Forelimb muscle (tissue), 1 donor: ENCODE measurements at regions not wholly inside any gene's neighbourhood (a gene's known extent, or its start where the extent isn't known, plus 50 kb on each side); places are given as distances from the start of the nearest gene placed in this dataset.
"Not testable (repeated sequence)": the region's sequence is repeated elsewhere in the genome, so short reads cannot be mapped to it uniquely, and the experiment has no call there.

Experiments
- DNase-seq: peaks from one replicate; pipeline ENCODE4 v3.0.0-alpha.2; 2013; ENCODE audit warnings: low read depth

DNA sequence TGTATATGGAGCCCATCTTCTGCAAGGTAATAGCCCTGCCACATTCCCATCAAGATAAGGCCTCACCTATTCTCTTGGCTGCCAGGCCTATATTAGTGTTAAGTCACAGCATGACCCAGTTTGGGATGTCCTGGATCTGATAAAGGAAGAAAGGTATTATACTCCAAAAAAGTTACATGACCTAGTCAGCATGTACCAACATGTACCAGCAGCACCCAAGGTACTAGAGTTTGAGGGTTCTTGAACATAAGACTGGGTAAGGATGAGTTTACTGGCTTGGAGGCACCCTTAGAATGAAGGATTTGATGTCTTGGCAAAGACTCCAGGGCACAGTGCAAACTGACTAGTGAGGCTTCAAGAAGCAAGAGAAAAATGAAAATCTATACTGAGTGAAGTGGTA lies 232.5 kb downstream of the SQOR start:
- DNase-seq = no peak

- no peak for DNase-seq
Measured at GRCh38 chr15:45868109-45868691, 233.4 kb downstream of the SQOR start.

DNA sequence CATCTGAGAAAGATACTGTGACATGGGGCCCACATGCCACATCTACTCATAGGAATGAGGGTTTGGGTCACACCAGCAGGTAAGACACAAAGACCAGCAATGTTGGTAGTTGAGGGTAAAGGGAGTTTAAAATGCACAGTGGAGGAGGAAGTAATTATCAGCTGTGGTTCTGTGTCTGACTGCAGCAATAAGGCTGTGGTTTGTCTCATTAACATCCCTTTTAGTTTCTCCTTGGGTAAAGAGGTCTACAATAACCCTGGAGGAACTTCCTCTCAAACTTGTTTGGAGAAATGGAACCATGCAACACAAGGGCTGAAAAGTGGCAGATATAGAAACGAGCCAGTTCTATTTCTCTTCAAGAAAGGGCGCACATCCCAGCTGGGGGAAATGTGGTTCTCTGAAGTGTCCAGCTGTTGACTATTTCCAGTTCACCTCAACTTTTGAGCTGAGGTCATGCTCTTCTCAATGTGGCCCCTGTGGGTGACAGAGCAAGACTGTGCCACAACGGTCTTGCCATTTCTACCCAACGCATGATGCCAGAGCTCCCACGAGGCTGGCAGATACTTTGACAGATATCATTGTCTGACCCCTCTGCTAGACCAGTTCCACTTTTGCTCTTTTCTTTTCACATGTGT lies 234.3 kb downstream of the SQOR start:
- no peak for DNase-seq

GRCh38 chr15:45871121-45871855 lies 236.5 kb downstream of the SQOR start:
- no peak for DNase-seq

GRCh38 chr15:45873781-45874180 lies 239.0 kb downstream of the SQOR start:
- no peak for DNase-seq

- not testable (repeated sequence) for DNase-seq
Measured at GRCh38 chr15:45874566-45874965, 239.7 kb downstream of the SQOR start.

- DNase-seq = no peak
Measured at GRCh38 chr15:45884289-45884688, 249.5 kb downstream of the SQOR start.

- DNase-seq = no peak
Measured at GRCh38 chr15:45884755-45885445, 250.1 kb downstream of the SQOR start.

DNA sequence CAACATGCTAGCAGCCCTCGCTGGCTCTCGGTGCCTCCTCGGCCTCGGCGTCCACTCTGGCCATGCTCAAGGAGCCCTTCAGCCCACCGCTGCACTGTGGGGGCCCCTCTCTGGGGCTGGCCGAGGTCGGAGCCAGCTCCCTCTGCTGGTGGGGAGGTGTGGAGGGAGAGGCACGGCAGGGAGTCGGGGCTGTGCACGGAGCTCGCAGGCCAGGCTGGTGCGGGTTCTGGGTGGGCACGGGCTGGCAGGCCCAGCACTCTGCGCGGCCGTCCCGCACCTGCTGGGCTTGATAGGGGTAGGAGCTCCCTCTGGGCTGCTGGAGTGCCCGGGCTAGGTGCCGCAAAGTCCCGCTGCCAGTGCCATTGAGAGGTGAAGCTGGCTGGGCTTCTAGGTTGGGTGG lies 251.0 kb downstream of the SQOR start:
- no peak for DNase-seq

DNA sequence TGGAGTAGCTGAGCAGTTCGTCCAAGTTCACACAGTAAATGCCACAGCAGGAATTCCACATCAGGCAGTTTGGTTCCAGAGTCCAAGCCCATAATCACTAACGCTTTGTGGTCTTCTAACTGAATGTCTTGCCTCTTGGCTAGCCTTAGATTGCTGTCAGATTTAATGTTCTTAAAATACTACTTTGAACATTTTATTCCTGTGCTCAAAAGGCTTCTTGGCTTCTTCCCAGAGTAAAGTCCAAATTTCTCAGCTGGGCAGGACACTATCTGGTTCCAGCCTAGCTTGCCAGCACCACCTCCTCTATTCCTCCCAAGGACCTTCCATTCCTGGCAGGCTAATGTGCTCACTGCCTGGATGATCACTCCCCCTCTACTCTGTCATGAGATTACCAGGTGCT lies 256.9 kb downstream of the SQOR start:
- peak; percentile 14 for DNase-seq

DNA sequence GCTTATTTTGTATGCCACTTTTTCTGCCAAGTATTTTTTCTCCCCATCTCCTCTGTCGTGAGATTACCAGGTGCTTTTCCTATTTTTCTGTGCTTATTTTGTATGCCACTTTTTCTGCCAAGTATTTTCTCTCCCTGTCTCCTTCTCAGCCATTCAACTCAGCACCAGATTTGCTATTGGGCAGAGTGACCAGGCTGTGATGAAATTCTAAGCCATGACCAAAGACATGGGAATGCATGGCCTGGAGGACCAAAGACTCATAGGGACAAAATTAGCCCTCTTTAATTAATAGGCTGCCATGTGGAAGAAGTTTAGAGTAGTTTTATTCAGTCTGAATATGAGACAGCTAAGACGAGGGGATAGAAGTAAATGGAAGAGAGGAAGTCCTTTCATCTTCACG lies 257.4 kb downstream of the SQOR start:
- DNase-seq = no peak

DNA sequence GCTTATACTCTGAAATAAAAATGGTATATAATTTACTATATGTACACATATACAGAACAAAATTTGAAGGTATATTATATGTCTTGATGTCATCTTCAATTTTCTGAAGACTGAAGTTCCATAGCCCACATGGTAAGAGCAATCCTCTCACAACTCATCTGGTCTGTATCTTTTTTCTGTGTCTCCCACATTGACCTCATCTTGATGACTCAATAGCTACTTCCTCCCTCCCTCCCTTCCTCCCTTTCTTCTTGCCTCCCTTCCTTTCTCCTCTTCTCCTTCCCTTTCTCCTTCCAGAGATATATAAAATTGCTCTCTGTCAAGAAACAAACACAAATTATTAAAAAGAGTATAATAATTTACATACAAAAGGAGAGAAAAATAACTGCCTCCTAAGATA lies 268.5 kb downstream of the SQOR start:
- no peak for DNase-seq

DNA sequence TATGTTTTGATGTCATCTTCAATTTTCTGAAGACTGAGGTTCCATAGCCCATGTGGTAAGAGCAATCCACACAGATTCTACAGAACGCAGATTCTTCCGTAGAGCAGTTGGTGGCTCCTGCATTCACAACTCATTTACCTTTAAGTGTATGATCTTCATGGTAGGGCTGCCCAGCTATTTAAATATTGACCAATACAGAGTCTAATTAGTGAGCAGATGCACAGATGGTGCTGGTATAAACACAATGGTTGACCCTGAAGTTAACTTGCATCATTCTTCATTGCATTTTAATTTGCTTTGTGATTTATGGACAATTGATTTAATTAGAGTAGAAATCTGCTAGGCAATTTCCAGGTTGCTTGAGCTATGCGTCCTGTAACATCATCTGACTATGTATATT lies 269.2 kb downstream of the SQOR start:
- DNase-seq = no peak

GRCh38 chr15:45906230-45906629 lies 271.4 kb downstream of the SQOR start:
- no peak for DNase-seq

GRCh38 chr15:45910671-45911070 lies 275.8 kb downstream of the SQOR start:
- DNase-seq = no peak

DNA sequence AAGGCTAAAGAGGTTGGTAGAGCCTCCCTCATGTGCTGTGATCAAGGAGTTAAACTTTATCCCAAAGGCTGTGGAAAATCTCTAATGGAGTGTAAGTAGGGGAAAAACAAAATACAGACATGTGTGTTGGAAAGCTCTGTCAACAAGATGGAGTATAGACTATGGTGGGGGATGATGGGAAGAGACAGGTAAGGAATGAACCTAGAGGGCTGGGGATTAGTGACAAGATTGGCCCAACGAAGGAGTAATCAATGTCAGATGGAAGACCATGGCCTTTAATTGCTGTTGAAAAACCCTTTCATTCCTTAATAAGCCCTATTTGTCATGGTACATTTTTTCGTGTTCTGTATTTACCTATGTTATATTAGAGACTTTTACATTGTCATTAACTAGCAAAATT lies 278.6 kb downstream of the SQOR start:
- no peak for DNase-seq

DNA sequence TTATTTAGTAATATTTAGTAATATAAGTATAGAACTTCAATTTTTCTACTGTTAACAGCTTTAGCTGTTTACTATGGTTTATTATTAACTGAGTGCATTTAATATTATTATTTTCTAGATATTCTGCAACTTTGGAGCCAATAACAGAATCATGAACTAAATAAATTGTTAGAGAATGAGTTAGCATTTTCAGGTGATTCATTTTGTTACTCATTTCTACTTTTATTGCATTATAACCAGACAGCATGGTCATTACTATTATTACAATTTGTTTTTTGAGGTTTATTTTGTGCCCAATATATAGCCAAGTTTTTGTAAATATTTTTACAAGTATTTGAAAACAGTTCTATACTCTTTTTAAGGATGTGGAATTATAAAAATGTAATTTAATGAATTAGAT lies 279.6 kb downstream of the SQOR start:
- no peak for DNase-seq

- no peak for DNase-seq
Measured at GRCh38 chr15:45918839-45919238, 284.0 kb downstream of the SQOR start.

- no peak for DNase-seq
Measured at GRCh38 chr15:45919806-45920205, 285.0 kb downstream of the SQOR start.

GRCh38 chr15:45921376-45921775 lies 286.5 kb downstream of the SQOR start:
- no peak for DNase-seq

- DNase-seq = no peak
Measured at GRCh38 chr15:45921978-45922377, 287.1 kb downstream of the SQOR start.

DNA sequence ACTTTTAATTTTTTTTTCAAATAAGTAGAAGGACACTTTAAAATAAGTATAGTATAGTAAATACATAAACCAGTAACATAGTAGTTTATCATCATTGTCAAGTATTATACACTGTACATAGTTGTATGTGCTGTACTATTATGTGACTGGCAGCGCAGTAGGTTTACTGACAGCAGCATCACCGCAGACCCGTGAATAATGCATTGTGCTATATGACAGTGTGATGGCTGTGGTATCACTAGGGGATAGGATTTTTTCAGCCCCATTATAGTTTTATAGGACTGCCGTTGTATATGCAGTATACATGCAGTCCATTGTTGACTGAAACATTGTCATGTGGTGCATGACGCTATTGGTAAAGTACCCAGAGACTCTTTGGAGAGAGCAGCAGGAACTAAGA lies 306.5 kb downstream of the SQOR start:
- no peak for DNase-seq

- no peak for DNase-seq
Measured at GRCh38 chr15:45943240-45943639, 308.4 kb downstream of the SQOR start.
